ENCODE measurements at regions not wholly inside any gene's neighbourhood (a gene's known extent, or its start where the extent isn't known, plus 50 kb on each side); places are given as distances from the start of the nearest gene placed in this dataset.

GRCh38 chr5:148906968-148907367 is 80.6 kb downstream of the ADRB2 start:
- Histone ChIP-seq H3K27me3 (ENCODE audit: low read depth) (no peaks in the 10 kb centered on the region), H3K9me3 (no peaks in the 10 kb centered on the region), H3K4me3 (no peak overlapping the region), H3K36me3 (replicated peaks) (no peaks in the 10 kb centered on the region), H3K4me1 (no peaks in the 10 kb centered on the region)
- DNase-seq (ENCODE audit: low spot score in 2 of 2), result no peak
- in situ Hi-C loops (cut with MboI; ENCODE audit: low sequenced_read_pairs), result no loop called here

- Histone ChIP-seq H3K9me3 (no peaks in the 10 kb centered on the region), H3K4me3 (no peak overlapping the region), H3K27me3 (ENCODE audit: low read depth) (no peaks in the 10 kb centered on the region), H3K4me1 (no peaks in the 10 kb centered on the region), H3K36me3 (replicated peaks) (no peaks in the 10 kb centered on the region)
- DNase-seq (ENCODE audit: low spot score in 2 of 2), result no peak
- in situ Hi-C loops (cut with MboI; ENCODE audit: low sequenced_read_pairs), result no loop called here
These were observed 82.6 kb downstream of the ADRB2 start for GRCh38 chr5:148909040-148909439.

- Histone ChIP-seq H3K4me1 (no peaks in the 10 kb centered on the region), H3K36me3 (replicated peaks) (no peaks in the 10 kb centered on the region), H3K4me3 (no peak overlapping the region), H3K27me3 (ENCODE audit: low read depth) (no peaks in the 10 kb centered on the region), H3K9me3 (no peaks in the 10 kb centered on the region)
- DNase-seq (ENCODE audit: low spot score in 2 of 2), result no peak
- in situ Hi-C loops (cut with MboI; ENCODE audit: low sequenced_read_pairs), result no loop called here
These were observed 83.4 kb downstream of the ADRB2 start for GRCh38 chr5:148909766-148910165.

- Histone ChIP-seq H3K4me3 (no peak overlapping the region), H3K36me3 (replicated peaks) (no peaks in the 10 kb centered on the region), H3K27me3 (ENCODE audit: low read depth) (no peaks in the 10 kb centered on the region), H3K9me3 (no peaks in the 10 kb centered on the region), H3K4me1 (no peaks in the 10 kb centered on the region)
- no peak for DNase-seq (ENCODE audit: low spot score in 2 of 2)
- in situ Hi-C loops (cut with MboI; ENCODE audit: low sequenced_read_pairs), result no loop called here
These were observed 83.8 kb downstream of the ADRB2 start for GRCh38 chr5:148910216-148910615.

GRCh38 chr5:148910686-148911361 is 84.4 kb downstream of the ADRB2 start:
- no peaks in the 10 kb centered on the region for H3K9me3 ChIP-seq
- in situ Hi-C loops (cut with MboI; ENCODE audit: low sequenced_read_pairs), result no loop called here
- H3K4me3 ChIP-seq, result no peak overlapping the region
- no peaks in the 10 kb centered on the region for H3K27me3 ChIP-seq (ENCODE audit: low read depth)
- H3K36me3 ChIP-seq (replicated peaks), result no peaks in the 10 kb centered on the region
- no peak for DNase-seq (ENCODE audit: low spot score in 2 of 2)
- no peaks in the 10 kb centered on the region for H3K4me1 ChIP-seq

- Histone ChIP-seq H3K27me3 (ENCODE audit: low read depth) (no peaks in the 10 kb centered on the region), H3K36me3 (replicated peaks) (no peaks in the 10 kb centered on the region), H3K4me1 (no peaks in the 10 kb centered on the region), H3K4me3 (no peak overlapping the region), H3K9me3 (no peaks in the 10 kb centered on the region)
- no peak for DNase-seq (ENCODE audit: low spot score in 2 of 2)
- in situ Hi-C loops (cut with MboI; ENCODE audit: low sequenced_read_pairs), result no loop called here
These were observed 85.0 kb downstream of the ADRB2 start for GRCh38 chr5:148911386-148911785.

- Histone ChIP-seq H3K36me3 (replicated peaks) (no peaks in the 10 kb centered on the region), H3K9me3 (no peaks in the 10 kb centered on the region), H3K27me3 (ENCODE audit: low read depth) (no peaks in the 10 kb centered on the region), H3K4me3 (no peak overlapping the region), H3K4me1 (no peaks in the 10 kb centered on the region)
- DNase-seq (ENCODE audit: low spot score in 2 of 2), result no peak
- in situ Hi-C loops (cut with MboI; ENCODE audit: low sequenced_read_pairs), result no loop called here
These were observed 85.7 kb downstream of the ADRB2 start for GRCh38 chr5:148912146-148912545.

- no peaks in the 10 kb centered on the region for H3K36me3 ChIP-seq (replicated peaks)
- DNase-seq (ENCODE audit: low spot score in 2 of 2), result no peak
- in situ Hi-C loops (cut with MboI; ENCODE audit: low sequenced_read_pairs), result no loop called here
- H3K27me3 ChIP-seq (ENCODE audit: low read depth), result no peaks in the 10 kb centered on the region
- no peak overlapping the region for H3K4me3 ChIP-seq
- H3K4me1 ChIP-seq, result no peaks in the 10 kb centered on the region
- no peaks in the 10 kb centered on the region for H3K9me3 ChIP-seq
These were observed 86.4 kb downstream of the ADRB2 start for GRCh38 chr5:148912714-148913398.

GRCh38 chr5:148913493-148913892 is 87.1 kb downstream of the ADRB2 start:
- Histone ChIP-seq H3K4me3 (no peak overlapping the region), H3K36me3 (replicated peaks) (no peaks in the 10 kb centered on the region), H3K9me3 (no peaks in the 10 kb centered on the region), H3K4me1 (no peaks in the 10 kb centered on the region), H3K27me3 (ENCODE audit: low read depth) (no peaks in the 10 kb centered on the region)
- in situ Hi-C loops (cut with MboI; ENCODE audit: low sequenced_read_pairs), result no loop called here
- DNase-seq (ENCODE audit: low spot score in 2 of 2), result no peak

GRCh38 chr5:148913985-148914431 is 87.6 kb downstream of the ADRB2 start:
- DNase-seq (ENCODE audit: low spot score in 2 of 2), result no peak

GRCh38 chr5:148915224-148915817 is 88.9 kb downstream of the ADRB2 start:
- no peak for DNase-seq (ENCODE audit: low spot score in 2 of 2)
- Histone ChIP-seq H3K9me3 (no peaks in the 10 kb centered on the region), H3K27me3 (ENCODE audit: low read depth) (no peaks in the 10 kb centered on the region), H3K4me3 (no peak overlapping the region), H3K36me3 (replicated peaks) (no peaks in the 10 kb centered on the region), H3K4me1 (no peaks in the 10 kb centered on the region)
- in situ Hi-C loops (cut with MboI; ENCODE audit: low sequenced_read_pairs), result no loop called here

More at GRCh38 chr5:148913985-148914431, 87.6 kb downstream of the ADRB2 start:
- Histone ChIP-seq H3K27me3 (ENCODE audit: low read depth) (no peaks in the 10 kb centered on the region), H3K4me3 (no peak overlapping the region), H3K4me1 (no peaks in the 10 kb centered on the region), H3K9me3 (no peaks in the 10 kb centered on the region), H3K36me3 (replicated peaks) (no peaks in the 10 kb centered on the region)
- in situ Hi-C loops (cut with MboI; ENCODE audit: low sequenced_read_pairs), result no loop called here

- no peak for DNase-seq (ENCODE audit: low spot score in 2 of 2)
- in situ Hi-C loops (cut with MboI; ENCODE audit: low sequenced_read_pairs), result no loop called here
- Histone ChIP-seq H3K27me3 (ENCODE audit: low read depth) (no peaks in the 10 kb centered on the region), H3K9me3 (no peaks in the 10 kb centered on the region), H3K4me3 (no peak overlapping the region), H3K4me1 (no peaks in the 10 kb centered on the region), H3K36me3 (replicated peaks) (no peaks in the 10 kb centered on the region)
These were observed 94.4 kb downstream of the ADRB2 start for GRCh38 chr5:148920646-148921288.

GRCh38 chr5:148921350-148921749 is 94.9 kb downstream of the ADRB2 start:
- DNase-seq (ENCODE audit: low spot score in 2 of 2), result no peak
- in situ Hi-C loops (cut with MboI; ENCODE audit: low sequenced_read_pairs), result no loop called here
- Histone ChIP-seq H3K4me1 (no peaks in the 10 kb centered on the region), H3K4me3 (no peak overlapping the region), H3K27me3 (ENCODE audit: low read depth) (no peaks in the 10 kb centered on the region), H3K36me3 (replicated peaks) (no peaks in the 10 kb centered on the region), H3K9me3 (no peaks in the 10 kb centered on the region)

GRCh38 chr5:148922606-148923005 is 96.2 kb downstream of the ADRB2 start:
- Histone ChIP-seq H3K4me1 (no peaks in the 10 kb centered on the region), H3K9me3 (no peaks in the 10 kb centered on the region), H3K4me3 (no peak overlapping the region), H3K27me3 (ENCODE audit: low read depth) (no peaks in the 10 kb centered on the region), H3K36me3 (replicated peaks) (no peaks in the 10 kb centered on the region)
- no peak for DNase-seq (ENCODE audit: low spot score in 2 of 2)
- in situ Hi-C loops (cut with MboI; ENCODE audit: low sequenced_read_pairs), result no loop called here

All from HAP-1 (cell line).